NCI-H187 treated with DMSO at 0.1 percent for 48 hours (cell line): ENCODE measurements at regions not wholly inside any gene's neighbourhood (a gene's known extent, or its start where the extent isn't known, plus 50 kb on each side); places are given as distances from the start of the nearest gene placed in this dataset.

Experiments used
- DNase-seq: peaks from one replicate; lab custom pipeline; 2025; lab: John Stamatoyannopoulos, UW

- DNase-seq: no peak
Observed at GRCh38 chr13:99860745-99861144, 110.8 kb downstream of the ZIC5 start.

GRCh38 chr13:99859178-99860177, 112.1 kb downstream of the ZIC5 start:
- DNase-seq: no peak

- DNase-seq: no peak
Observed at GRCh38 chr13:99857738-99858137, 113.8 kb downstream of the ZIC5 start.

- DNase-seq: no peak
Observed at GRCh38 chr13:99855526-99856420, 115.8 kb downstream of the ZIC5 start.

- no peak for DNase-seq
Observed at GRCh38 chr13:99854366-99854765, 117.2 kb downstream of the ZIC5 start.

GRCh38 chr13:99847318-99847750, 124.2 kb downstream of the ZIC5 start:
- DNase-seq: peak; percentile 58

- no peak for DNase-seq
Observed at GRCh38 chr13:99845161-99845874, 126.2 kb downstream of the ZIC5 start.

- DNase-seq: no peak
Observed at GRCh38 chr13:99844421-99844820, 127.1 kb downstream of the ZIC5 start.

- DNase-seq: no peak
Observed at GRCh38 chr13:99843872-99844271, 127.7 kb downstream of the ZIC5 start.

- DNase-seq: no peak
Observed at GRCh38 chr13:99842405-99842804, 129.2 kb downstream of the ZIC5 start.

- DNase-seq: no peak
Observed at GRCh38 chr13:99836291-99836690, 135.3 kb downstream of the ZIC5 start.

- DNase-seq: no peak
Observed at GRCh38 chr13:99835442-99835841, 136.1 kb downstream of the ZIC5 start.

- no peak for DNase-seq
Observed at GRCh38 chr13:99834246-99834645, 137.3 kb downstream of the ZIC5 start.

- DNase-seq: no peak
Observed at GRCh38 chr13:99832347-99832746, 139.2 kb downstream of the ZIC5 start.

GRCh38 chr13:99830931-99831330, 140.6 kb downstream of the ZIC5 start:
- no peak for DNase-seq

- no peak for DNase-seq
Observed at GRCh38 chr13:99829593-99830239, 141.9 kb downstream of the ZIC5 start.

- no peak for DNase-seq
Observed at GRCh38 chr13:99829161-99829560, 142.4 kb downstream of the ZIC5 start.

GRCh38 chr13:99828735-99829134, 142.8 kb downstream of the ZIC5 start:
- DNase-seq: no peak

- no peak for DNase-seq
Observed at GRCh38 chr13:99828123-99828522, 143.4 kb downstream of the ZIC5 start.

- DNase-seq: peak; percentile 46
Observed at GRCh38 chr13:99827011-99827772, 144.4 kb downstream of the ZIC5 start.

- no peak for DNase-seq
Observed at GRCh38 chr13:99823961-99824360, 147.6 kb downstream of the ZIC5 start.
